DND-41 (cell line): ENCODE measurements at regions not wholly inside any gene's neighbourhood (a gene's known extent, or its start where the extent isn't known, plus 50 kb on each side); places are given as distances from the start of the nearest gene placed in this dataset.
"Not testable (repeated sequence)": the region's sequence is repeated elsewhere in the genome, so short reads cannot be mapped to it uniquely, and the experiment has no call there.

Experiments used
- ATAC-seq: fragments of 200-7000 bp; cut with Tn5 transposase; 3 replicates; pipeline ENCODE4 v1.9.1; 2021; ENCODE audit warnings: low read depth; ENCODE audit not compliant: insufficient read depth
- DNase-seq: peaks from one replicate; pipeline ENCODE4 v3.0.0-alpha.2; 2020
- H2AFZ ChIP-seq: 2 replicates; pipeline ENCODE4 v1.6.0; 2012; ENCODE audit warnings: low read depth, low read length
- H3K27ac ChIP-seq: 2 replicates; pipeline ENCODE4 v1.5.1; 2012; ENCODE audit warnings: low read length, inconsistent platforms
- H3K27me3 ChIP-seq: fragments of 200-600 bp; sonication (generic); 2 replicates; pipeline ENCODE4 v1.6.0; 2012; ENCODE audit warnings: low read length, mild to moderate bottlenecking, inconsistent platforms; ENCODE audit not compliant: insufficient read depth, poor library complexity
- H3K36me3 ChIP-seq: 2 replicates; pipeline ENCODE4 v1.5.1; 2012; ENCODE audit warnings: low read length, inconsistent platforms; ENCODE audit not compliant: insufficient read depth
- H3K4me1 ChIP-seq: 2 replicates; pipeline ENCODE4 v1.5.1; 2012; ENCODE audit warnings: mild to moderate bottlenecking, low read length; ENCODE audit not compliant: insufficient read depth
- H3K4me2 ChIP-seq: 2 replicates; pipeline ENCODE4 v1.6.0; 2012; ENCODE audit warnings: mild to moderate bottlenecking, moderate library complexity, low read length, inconsistent platforms; ENCODE audit not compliant: insufficient read depth
- H3K4me3 ChIP-seq, 2 experiments: fragments of 200-600 bp in 1 of 2; shearing (Covaris generic) in 1 of 2; 2 replicates each; pipeline ENCODE4 v1.5.1; 2012 to 2016; ENCODE audit warnings: inconsistent platforms in 2 of 2, low read length in 2 of 2, mild to moderate bottlenecking in 2 of 2, low read depth in 1 of 2, moderate library complexity in 1 of 2
- H3K79me2 ChIP-seq: 2 replicates; pipeline ENCODE4 v1.6.0; 2012; ENCODE audit warnings: low read length, inconsistent platforms; ENCODE audit not compliant: insufficient read depth
- H3K9ac ChIP-seq: 2 replicates; pipeline ENCODE4 v1.6.0; 2012; ENCODE audit warnings: low read depth, mild to moderate bottlenecking, inconsistent platforms, low read length, moderate library complexity
- H3K9me3 ChIP-seq: 2 replicates; pipeline ENCODE4 v1.5.1; 2012; ENCODE audit warnings: low read length, moderate library complexity, mild to moderate bottlenecking, inconsistent platforms; ENCODE audit not compliant: insufficient read depth, severe bottlenecking
- H4K20me1 ChIP-seq: 2 replicates; pipeline ENCODE4 v1.6.0; 2012; ENCODE audit warnings: low read length; ENCODE audit not compliant: insufficient read depth
- EZH2 ChIP-seq: IDR thresholded peaks from 3 replicates; pipeline ENCODE4 v1.6.1; 2012; ENCODE audit warnings: borderline replicate concordance, low read depth, mild to moderate bottlenecking, moderate library complexity, low read length, inconsistent platforms; ENCODE audit not compliant: severe bottlenecking
- TF ChIP-seq, protein P1 (sequence below): IDR thresholded peaks from 2 replicates; pipeline ENCODE4 v1.5.1; 2012; ENCODE audit warnings: borderline replicate concordance, low read length, moderate library complexity, mild to moderate bottlenecking; ENCODE audit not compliant: poor library complexity, severe bottlenecking; ENCODE audit errors: extremely low read depth

- Histone ChIP-seq H3K27me3 (no peaks in the 10 kb centered on the region), H2AFZ (no peak overlapping the region), H3K9ac (no peak overlapping the region), H3K4me1 (no peaks in the 10 kb centered on the region), H3K27ac (no peak overlapping the region), H3K79me2 (no peaks in the 10 kb centered on the region), H4K20me1 (no peaks in the 10 kb centered on the region), H3K9me3 (no peaks in the 10 kb centered on the region), H3K4me3 (no peak overlapping the region), H3K36me3 (no peaks in the 10 kb centered on the region), H3K4me2 (no peak overlapping the region)
- ATAC-seq (no peak), DNase-seq (no peak)
- TF ChIP-seq, protein P1, sequence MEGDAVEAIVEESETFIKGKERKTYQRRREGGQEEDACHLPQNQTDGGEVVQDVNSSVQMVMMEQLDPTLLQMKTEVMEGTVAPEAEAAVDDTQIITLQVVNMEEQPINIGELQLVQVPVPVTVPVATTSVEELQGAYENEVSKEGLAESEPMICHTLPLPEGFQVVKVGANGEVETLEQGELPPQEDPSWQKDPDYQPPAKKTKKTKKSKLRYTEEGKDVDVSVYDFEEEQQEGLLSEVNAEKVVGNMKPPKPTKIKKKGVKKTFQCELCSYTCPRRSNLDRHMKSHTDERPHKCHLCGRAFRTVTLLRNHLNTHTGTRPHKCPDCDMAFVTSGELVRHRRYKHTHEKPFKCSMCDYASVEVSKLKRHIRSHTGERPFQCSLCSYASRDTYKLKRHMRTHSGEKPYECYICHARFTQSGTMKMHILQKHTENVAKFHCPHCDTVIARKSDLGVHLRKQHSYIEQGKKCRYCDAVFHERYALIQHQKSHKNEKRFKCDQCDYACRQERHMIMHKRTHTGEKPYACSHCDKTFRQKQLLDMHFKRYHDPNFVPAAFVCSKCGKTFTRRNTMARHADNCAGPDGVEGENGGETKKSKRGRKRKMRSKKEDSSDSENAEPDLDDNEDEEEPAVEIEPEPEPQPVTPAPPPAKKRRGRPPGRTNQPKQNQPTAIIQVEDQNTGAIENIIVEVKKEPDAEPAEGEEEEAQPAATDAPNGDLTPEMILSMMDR = no peak
- no peak for TF ChIP-seq EZH2
Observed at GRCh38 chr4:75259306-75259705, 254.9 kb downstream of the RCHY1 start.

- no peaks in the 10 kb centered on the region for H3K4me1 ChIP-seq
- no peak overlapping the region for H2AFZ ChIP-seq
- no peaks in the 10 kb centered on the region for H3K27me3 ChIP-seq
- no peaks in the 10 kb centered on the region for H4K20me1 ChIP-seq
- DNase-seq (no peak), ATAC-seq (no peak)
- no peaks in the 10 kb centered on the region for H3K36me3 ChIP-seq
- H3K79me2 ChIP-seq = no peaks in the 10 kb centered on the region
- TF ChIP-seq EZH2 = no peak
- TF ChIP-seq, protein P1 = no peak
- no peaks in the 10 kb centered on the region for H3K9me3 ChIP-seq
- no peak overlapping the region for H3K27ac ChIP-seq
- H3K4me3 ChIP-seq = no peak overlapping the region
- no peak overlapping the region for H3K4me2 ChIP-seq
- H3K9ac ChIP-seq = no peak overlapping the region
Observed at GRCh38 chr4:75255261-75255660, 258.9 kb downstream of the RCHY1 start.

DNA sequence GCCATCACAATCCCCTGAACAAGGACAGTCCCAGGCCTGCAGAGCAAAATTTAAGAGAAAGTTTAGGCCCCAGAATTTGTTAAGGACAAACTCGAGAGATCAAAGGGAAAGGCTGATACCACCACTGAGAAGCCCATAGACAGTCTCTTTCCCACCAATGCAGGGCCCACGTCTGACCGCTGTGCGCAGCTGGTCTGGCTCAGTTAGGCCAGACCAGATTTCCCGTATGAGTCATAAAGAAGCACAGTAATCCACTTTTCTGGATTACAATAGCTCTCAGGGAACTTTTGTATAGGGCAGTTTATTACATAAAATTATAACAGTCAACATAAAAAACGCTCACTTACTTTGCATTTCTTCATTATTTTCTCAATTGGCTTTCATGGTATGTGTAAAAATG is 259.5 kb downstream of the RCHY1 start:
- ATAC-seq (no peak), DNase-seq (no peak)
- Histone ChIP-seq H3K4me1 (no peaks in the 10 kb centered on the region), H3K4me3 (no peak overlapping the region), H3K36me3 (no peaks in the 10 kb centered on the region), H3K9ac (no peak overlapping the region), H3K79me2 (no peaks in the 10 kb centered on the region), H3K9me3 (no peaks in the 10 kb centered on the region), H4K20me1 (no peaks in the 10 kb centered on the region), H3K4me2 (no peak overlapping the region), H3K27me3 (no peaks in the 10 kb centered on the region), H3K27ac (no peak overlapping the region), H2AFZ (no peak overlapping the region)
- TF ChIP-seq, protein P1 = no peak
- TF ChIP-seq EZH2 = no peak

DNA sequence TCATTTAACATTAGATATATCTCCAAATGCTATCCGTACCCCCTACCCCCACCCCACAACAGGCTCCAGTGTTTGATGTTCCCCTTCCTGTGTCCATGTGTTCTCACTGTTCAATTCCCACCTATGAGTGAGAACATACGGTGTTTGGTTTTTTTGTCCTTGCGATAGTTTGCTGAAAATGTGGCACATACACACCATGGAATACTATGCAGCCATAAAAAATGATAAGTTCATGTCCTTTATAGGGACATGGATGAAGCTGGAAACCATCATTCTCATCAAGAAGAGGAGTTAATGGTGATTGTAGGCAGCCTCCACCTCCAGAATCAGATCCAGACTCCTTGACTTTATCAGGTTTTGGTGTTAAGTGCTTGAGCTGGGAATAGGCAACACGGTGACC is 261.1 kb downstream of the RCHY1 start:
- H2AFZ ChIP-seq, ATAC-seq, H4K20me1 ChIP-seq, H3K4me2 ChIP-seq, H3K27ac ChIP-seq, H3K27me3 ChIP-seq, H3K36me3 ChIP-seq, H3K9ac ChIP-seq, DNase-seq, H3K9me3 ChIP-seq, H3K4me1 ChIP-seq, H3K4me3 ChIP-seq, H3K79me2 ChIP-seq: not testable (repeated sequence)
